HepG2 (cell line): ENCODE measurements at regions not wholly inside any gene's neighbourhood (a gene's known extent, or its start where the extent isn't known, plus 50 kb on each side); places are given as distances from the start of the nearest gene placed in this dataset.
A peak's percentile ranks its signal among the peaks of the same experiment; 100 is the strongest.

Experiments used
- BATF2 ChIP-seq: sonication (generic); formaldehyde crosslinking; IDR thresholded peaks from 2 replicates; pipeline ENCODE4 v1.8.0; 2022; ENCODE audit warnings: mild to moderate bottlenecking, missing genetic modification reagents, moderate library complexity
- BRD4 ChIP-seq: sonication (generic); formaldehyde crosslinking; IDR thresholded peaks from 2 replicates; pipeline ENCODE4 v1.4.0; 2020; ENCODE audit warnings: missing genetic modification reagents
- CREM ChIP-seq, 2 experiments: sonication (generic) in 1 of 2; formaldehyde crosslinking in 1 of 2; IDR thresholded peaks; 2 replicates each; pipeline versions ENCODE4 v1.4.0 to v1.6.1; 2016 to 2020; ENCODE audit warnings: antibody characterized with exemption in 1 of 2, mild to moderate bottlenecking in 1 of 2, missing genetic modification reagents in 1 of 2
- FOXA1 ChIP-seq, 2 experiments: fragments of 450-650 bp in 1 of 2; sonication (generic) in 1 of 2; formaldehyde crosslinking in 1 of 2; IDR thresholded peaks; 2 replicates each; pipeline versions ENCODE4 v1.4.0 to v1.6.1; 2016 to 2020; ENCODE audit warnings: missing genetic modification reagents in 1 of 2
- MYC ChIP-seq: sonication (generic); formaldehyde crosslinking; IDR thresholded peaks from 2 replicates; pipeline ENCODE4 v1.9.0; 2021; ENCODE audit warnings: missing genetic modification reagents, borderline replicate concordance
- PRDM10 ChIP-seq: sonication (generic); formaldehyde crosslinking; IDR thresholded peaks from 2 replicates; pipeline ENCODE4 v1.4.0; 2020; ENCODE audit warnings: low read depth, missing genetic modification reagents
- RAD51 ChIP-seq: fragments of 450-650 bp; IDR thresholded peaks from 2 replicates; pipeline ENCODE4 v1.6.1; 2016; ENCODE audit warnings: borderline replicate concordance
- ZFP90 ChIP-seq: sonication (generic); formaldehyde crosslinking; IDR thresholded peaks from 2 replicates; pipeline ENCODE4 v1.8.0; 2022; ENCODE audit warnings: missing genetic modification reagents, mild to moderate bottlenecking, inconsistent platforms, borderline replicate concordance
- ZNF124 ChIP-seq: sonication (generic); formaldehyde crosslinking; IDR thresholded peaks from 2 replicates; pipeline ENCODE4 v1.4.0; 2020; ENCODE audit warnings: missing genetic modification reagents
- ZNF282 ChIP-seq: fragments of 450-650 bp; IDR thresholded peaks from 2 replicates; pipeline ENCODE4 v1.6.1; 2018; ENCODE audit not compliant: partially characterized antibody
- ZNF616 ChIP-seq: sonication (generic); formaldehyde crosslinking; IDR thresholded peaks from 2 replicates; pipeline ENCODE4 v1.5.0; 2020; ENCODE audit warnings: low read depth, mild to moderate bottlenecking, missing genetic modification reagents
- TF ChIP-seq, protein P1 (sequence below), 2 experiments: fragments of 450-650 bp in 1 of 2; sonication (generic) in 1 of 2; formaldehyde crosslinking in 1 of 2; IDR thresholded peaks; 2 replicates each; pipeline versions ENCODE4 v1.6.1 to v1.8.0; 2016 to 2022; ENCODE audit warnings: antibody characterized with exemption in 1 of 2, mild to moderate bottlenecking in 1 of 2, missing genetic modification reagents in 1 of 2
- TF ChIP-seq, protein P2 (sequence below): fragments of 450-650 bp; IDR thresholded peaks from 2 replicates; pipeline ENCODE4 v1.6.1; 2017; ENCODE audit warnings: mild to moderate bottlenecking

DNA sequence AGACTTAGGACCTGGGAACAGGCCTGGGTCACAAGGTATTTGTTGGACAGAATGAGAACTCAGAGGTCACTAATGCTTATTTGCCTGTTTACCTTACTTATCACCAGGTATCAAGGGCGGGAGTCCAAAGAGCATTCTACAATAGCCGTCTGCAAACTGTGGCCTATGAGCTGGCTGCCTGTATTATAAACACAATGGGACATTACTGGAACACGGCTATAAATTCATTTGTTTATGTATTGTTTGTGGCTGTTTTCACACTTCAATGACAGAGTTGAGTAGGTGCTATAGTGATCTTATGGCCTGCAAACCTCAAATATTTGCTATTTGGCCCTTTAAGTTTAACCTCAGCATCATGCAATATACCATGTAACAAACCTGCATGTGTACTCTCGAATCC lies 76.6 kb upstream of the ASTN2 start (continued):
- TF ChIP-seq BATF2 (CRISPR knock-in tag) (no peak), BRD4 (CRISPR knock-in tag) (no peak), PRDM10 (CRISPR knock-in tag) (no peak), MYC (CRISPR knock-in tag) (no peak), ZFP90 (CRISPR knock-in tag) (no peak), ZNF616 (CRISPR knock-in tag) (no peak), CREM (IDR thresholded peaks at IDR 0.05) (peak; percentile 66), CREM (CRISPR knock-in tag; IDR thresholded peaks at IDR 0.05) (no peak), RAD51 (no peak), ZNF124 (CRISPR knock-in tag) (no peak), ZNF282 (no peak), FOXA1 (IDR thresholded peaks at IDR 0.05) (0 out of 2 replicates have a peak, but pooled peaks have one; percentile 31), FOXA1 (CRISPR knock-in tag; IDR thresholded peaks at IDR 0.05) (peak; percentile 93)
- TF ChIP-seq, protein P1, sequence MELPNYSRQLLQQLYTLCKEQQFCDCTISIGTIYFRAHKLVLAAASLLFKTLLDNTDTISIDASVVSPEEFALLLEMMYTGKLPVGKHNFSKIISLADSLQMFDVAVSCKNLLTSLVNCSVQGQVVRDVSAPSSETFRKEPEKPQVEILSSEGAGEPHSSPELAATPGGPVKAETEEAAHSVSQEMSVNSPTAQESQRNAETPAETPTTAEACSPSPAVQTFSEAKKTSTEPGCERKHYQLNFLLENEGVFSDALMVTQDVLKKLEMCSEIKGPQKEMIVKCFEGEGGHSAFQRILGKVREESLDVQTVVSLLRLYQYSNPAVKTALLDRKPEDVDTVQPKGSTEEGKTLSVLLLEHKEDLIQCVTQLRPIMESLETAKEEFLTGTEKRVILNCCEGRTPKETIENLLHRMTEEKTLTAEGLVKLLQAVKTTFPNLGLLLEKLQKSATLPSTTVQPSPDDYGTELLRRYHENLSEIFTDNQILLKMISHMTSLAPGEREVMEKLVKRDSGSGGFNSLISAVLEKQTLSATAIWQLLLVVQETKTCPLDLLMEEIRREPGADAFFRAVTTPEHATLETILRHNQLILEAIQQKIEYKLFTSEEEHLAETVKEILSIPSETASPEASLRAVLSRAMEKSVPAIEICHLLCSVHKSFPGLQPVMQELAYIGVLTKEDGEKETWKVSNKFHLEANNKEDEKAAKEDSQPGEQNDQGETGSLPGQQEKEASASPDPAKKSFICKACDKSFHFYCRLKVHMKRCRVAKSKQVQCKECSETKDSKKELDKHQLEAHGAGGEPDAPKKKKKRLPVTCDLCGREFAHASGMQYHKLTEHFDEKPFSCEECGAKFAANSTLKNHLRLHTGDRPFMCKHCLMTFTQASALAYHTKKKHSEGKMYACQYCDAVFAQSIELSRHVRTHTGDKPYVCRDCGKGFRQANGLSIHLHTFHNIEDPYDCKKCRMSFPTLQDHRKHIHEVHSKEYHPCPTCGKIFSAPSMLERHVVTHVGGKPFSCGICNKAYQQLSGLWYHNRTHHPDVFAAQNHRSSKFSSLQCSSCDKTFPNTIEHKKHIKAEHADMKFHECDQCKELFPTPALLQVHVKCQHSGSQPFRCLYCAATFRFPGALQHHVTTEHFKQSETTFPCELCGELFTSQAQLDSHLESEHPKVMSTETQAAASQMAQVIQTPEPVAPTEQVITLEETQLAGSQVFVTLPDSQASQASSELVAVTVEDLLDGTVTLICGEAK (IDR thresholded peaks at IDR 0.05) = no peak
- TF ChIP-seq, protein P1 (CRISPR knock-in tag; IDR thresholded peaks at IDR 0.05) = no peak
- TF ChIP-seq, protein P2, sequence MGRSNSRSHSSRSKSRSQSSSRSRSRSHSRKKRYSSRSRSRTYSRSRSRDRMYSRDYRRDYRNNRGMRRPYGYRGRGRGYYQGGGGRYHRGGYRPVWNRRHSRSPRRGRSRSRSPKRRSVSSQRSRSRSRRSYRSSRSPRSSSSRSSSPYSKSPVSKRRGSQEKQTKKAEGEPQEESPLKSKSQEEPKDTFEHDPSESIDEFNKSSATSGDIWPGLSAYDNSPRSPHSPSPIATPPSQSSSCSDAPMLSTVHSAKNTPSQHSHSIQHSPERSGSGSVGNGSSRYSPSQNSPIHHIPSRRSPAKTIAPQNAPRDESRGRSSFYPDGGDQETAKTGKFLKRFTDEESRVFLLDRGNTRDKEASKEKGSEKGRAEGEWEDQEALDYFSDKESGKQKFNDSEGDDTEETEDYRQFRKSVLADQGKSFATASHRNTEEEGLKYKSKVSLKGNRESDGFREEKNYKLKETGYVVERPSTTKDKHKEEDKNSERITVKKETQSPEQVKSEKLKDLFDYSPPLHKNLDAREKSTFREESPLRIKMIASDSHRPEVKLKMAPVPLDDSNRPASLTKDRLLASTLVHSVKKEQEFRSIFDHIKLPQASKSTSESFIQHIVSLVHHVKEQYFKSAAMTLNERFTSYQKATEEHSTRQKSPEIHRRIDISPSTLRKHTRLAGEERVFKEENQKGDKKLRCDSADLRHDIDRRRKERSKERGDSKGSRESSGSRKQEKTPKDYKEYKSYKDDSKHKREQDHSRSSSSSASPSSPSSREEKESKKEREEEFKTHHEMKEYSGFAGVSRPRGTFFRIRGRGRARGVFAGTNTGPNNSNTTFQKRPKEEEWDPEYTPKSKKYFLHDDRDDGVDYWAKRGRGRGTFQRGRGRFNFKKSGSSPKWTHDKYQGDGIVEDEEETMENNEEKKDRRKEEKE = no peak
